ENCODE measurements at regions not wholly inside any gene's neighbourhood (a gene's known extent, or its start where the extent isn't known, plus 50 kb on each side); places are given as distances from the start of the nearest gene placed in this dataset.

DNA sequence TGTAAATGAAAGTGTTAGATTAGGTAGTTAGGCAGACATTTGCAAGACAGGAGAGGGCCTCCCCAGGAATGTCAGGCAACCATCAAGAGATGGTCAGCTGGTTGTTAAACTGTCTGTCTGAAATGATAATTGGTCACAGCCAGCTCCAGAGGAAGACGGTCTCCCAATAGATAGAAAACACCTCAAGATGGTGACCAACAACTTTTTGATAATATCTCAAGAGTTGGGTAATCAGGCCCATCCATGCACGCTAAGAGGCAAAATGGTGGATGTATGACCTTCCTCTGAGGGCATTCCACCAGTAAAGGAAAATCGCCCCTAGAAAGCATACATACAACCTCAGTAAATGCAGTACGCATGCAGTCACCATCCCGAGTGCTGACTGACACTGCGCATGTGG lies 118.2 kb downstream of the MAP3K21 start:
- no peaks in the 10 kb centered on the region for H3K27me3 ChIP-seq

DNA sequence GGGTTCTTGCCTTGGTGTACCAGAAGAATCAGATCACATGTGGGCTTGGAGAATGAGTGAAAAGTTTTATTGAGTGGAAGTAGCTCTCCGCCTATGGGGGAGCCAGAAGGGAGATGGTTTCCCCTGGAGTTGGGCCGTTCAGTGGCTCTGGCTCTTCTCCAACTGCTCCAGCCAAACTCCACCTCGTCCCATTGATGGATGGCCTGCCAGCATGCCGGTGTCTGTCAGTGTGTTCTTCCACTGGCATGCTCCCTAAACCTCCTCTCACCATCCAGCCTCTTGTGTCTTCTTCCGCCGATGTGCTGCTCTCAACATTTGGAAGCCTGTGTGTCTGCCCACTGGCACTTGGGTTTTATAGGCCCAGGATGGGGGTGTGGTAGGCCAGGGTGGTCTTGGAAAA lies 119.4 kb downstream of the MAP3K21 start:
- no peak overlapping the region for H3K4me3 ChIP-seq
- no peaks in the 10 kb centered on the region for H3K9me3 ChIP-seq (ENCODE audit: low read depth)
- no peaks in the 10 kb centered on the region for H4K20me1 ChIP-seq (ENCODE audit: insufficient read depth, poor library complexity, severe bottlenecking)
- H3K27me3 ChIP-seq: no peaks in the 10 kb centered on the region
- WGBS (ENCODE audit: low lambda C conversion rate, missing lambda C conversion rate): 90% methylated on average over 6 of the region's 6 CpGs
- no peaks in the 10 kb centered on the region for H3K79me2 ChIP-seq
- no peaks in the 10 kb centered on the region for H3K36me3 ChIP-seq (replicated peaks; ENCODE audit: insufficient read depth, low read depth)
- TF ChIP-seq EZH2 (IDR thresholded peaks at IDR 0.05; ENCODE audit: borderline replicate concordance) (no peak), EZH2phosphoT487 (IDR thresholded peaks at IDR 0.05; ENCODE audit: low read depth, severe bottlenecking, unreplicated experiment) (no peak)
- TF ChIP-seq, protein P1, sequence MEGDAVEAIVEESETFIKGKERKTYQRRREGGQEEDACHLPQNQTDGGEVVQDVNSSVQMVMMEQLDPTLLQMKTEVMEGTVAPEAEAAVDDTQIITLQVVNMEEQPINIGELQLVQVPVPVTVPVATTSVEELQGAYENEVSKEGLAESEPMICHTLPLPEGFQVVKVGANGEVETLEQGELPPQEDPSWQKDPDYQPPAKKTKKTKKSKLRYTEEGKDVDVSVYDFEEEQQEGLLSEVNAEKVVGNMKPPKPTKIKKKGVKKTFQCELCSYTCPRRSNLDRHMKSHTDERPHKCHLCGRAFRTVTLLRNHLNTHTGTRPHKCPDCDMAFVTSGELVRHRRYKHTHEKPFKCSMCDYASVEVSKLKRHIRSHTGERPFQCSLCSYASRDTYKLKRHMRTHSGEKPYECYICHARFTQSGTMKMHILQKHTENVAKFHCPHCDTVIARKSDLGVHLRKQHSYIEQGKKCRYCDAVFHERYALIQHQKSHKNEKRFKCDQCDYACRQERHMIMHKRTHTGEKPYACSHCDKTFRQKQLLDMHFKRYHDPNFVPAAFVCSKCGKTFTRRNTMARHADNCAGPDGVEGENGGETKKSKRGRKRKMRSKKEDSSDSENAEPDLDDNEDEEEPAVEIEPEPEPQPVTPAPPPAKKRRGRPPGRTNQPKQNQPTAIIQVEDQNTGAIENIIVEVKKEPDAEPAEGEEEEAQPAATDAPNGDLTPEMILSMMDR (IDR thresholded peaks at IDR 0.05; ENCODE audit: poor library complexity): no peak
- DNase-seq (ENCODE audit: low spot score): no peak
- no peaks in the 10 kb centered on the region for H3K4me1 ChIP-seq (ENCODE audit: insufficient read depth)
- no peak overlapping the region for H3K4me2 ChIP-seq
- H3K27ac ChIP-seq: no peak overlapping the region
- no peaks in the 10 kb centered on the region for H3K9me2 ChIP-seq (replicated peaks; ENCODE audit: insufficient read depth)
- H2AFZ ChIP-seq: no peak overlapping the region

More for the DNA sequence above, 118.2 kb downstream of the MAP3K21 start:
- WGBS (ENCODE audit: low lambda C conversion rate, missing lambda C conversion rate): 94% methylated on average over 6 of the region's 6 CpGs
- Histone ChIP-seq H3K27ac (no peak overlapping the region), H3K4me1 (ENCODE audit: insufficient read depth) (no peaks in the 10 kb centered on the region), H2AFZ (no peak overlapping the region), H3K36me3 (replicated peaks; ENCODE audit: insufficient read depth, low read depth) (no peaks in the 10 kb centered on the region), H3K4me2 (no peak overlapping the region), H3K9me3 (ENCODE audit: low read depth) (no peaks in the 10 kb centered on the region), H3K4me3 (no peak overlapping the region), H3K79me2 (no peaks in the 10 kb centered on the region), H4K20me1 (ENCODE audit: insufficient read depth, poor library complexity, severe bottlenecking) (no peaks in the 10 kb centered on the region), H3K9me2 (replicated peaks; ENCODE audit: insufficient read depth) (no peaks in the 10 kb centered on the region)
- DNase-seq (ENCODE audit: low spot score): no peak
- TF ChIP-seq EZH2 (IDR thresholded peaks at IDR 0.05; ENCODE audit: borderline replicate concordance): no peak
- TF ChIP-seq, protein P1 (IDR thresholded peaks at IDR 0.05; ENCODE audit: poor library complexity): no peak
- no peak for TF ChIP-seq EZH2phosphoT487 (IDR thresholded peaks at IDR 0.05; ENCODE audit: low read depth, severe bottlenecking, unreplicated experiment)

DNA sequence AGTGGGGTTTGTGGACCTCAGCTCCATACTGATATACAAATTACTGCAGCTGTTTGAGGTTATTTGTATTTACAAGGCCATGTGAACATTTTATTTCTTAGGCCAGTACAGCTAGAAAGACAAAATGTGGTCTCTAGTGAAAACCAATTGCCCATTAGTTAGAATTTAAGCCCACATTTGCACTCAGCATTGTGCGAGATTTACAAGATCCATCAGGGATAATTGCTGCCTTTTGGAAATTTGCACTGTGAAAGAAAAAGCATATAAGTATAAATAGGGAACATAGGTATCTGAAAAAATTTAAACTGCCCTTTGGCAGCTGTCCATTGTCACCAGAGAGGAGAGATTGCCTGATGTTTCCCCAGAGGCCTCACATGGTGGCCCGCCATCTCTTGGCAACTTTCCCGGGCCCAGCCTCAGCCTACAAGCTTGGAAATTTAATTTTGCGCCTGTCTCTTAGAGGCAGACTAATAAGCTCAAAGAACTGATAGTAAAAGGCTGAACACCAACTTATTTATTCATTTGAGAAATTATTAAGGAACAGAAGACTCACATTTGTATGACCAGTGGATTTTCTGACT lies 120.7 kb downstream of the MAP3K21 start:
- Histone ChIP-seq H3K9me2 (replicated peaks; ENCODE audit: insufficient read depth) (no peaks in the 10 kb centered on the region), H3K4me1 (ENCODE audit: insufficient read depth) (peaks cover 4% of the 10 kb centered on the region), H3K27me3 (no peaks in the 10 kb centered on the region), H3K36me3 (replicated peaks; ENCODE audit: insufficient read depth, low read depth) (no peaks in the 10 kb centered on the region), H3K9me3 (ENCODE audit: low read depth) (no peaks in the 10 kb centered on the region), H3K79me2 (no peaks in the 10 kb centered on the region), H2AFZ (no peak overlapping the region), H3K27ac (no peak overlapping the region), H3K4me3 (no peak overlapping the region), H4K20me1 (ENCODE audit: insufficient read depth, poor library complexity, severe bottlenecking) (no peaks in the 10 kb centered on the region), H3K4me2 (no peak overlapping the region)
- DNase-seq (ENCODE audit: low spot score): no peak
- 75% methylated on average over 4 of the region's 4 CpGs for WGBS (ENCODE audit: low lambda C conversion rate, missing lambda C conversion rate)
- no peak for TF ChIP-seq EZH2 (IDR thresholded peaks at IDR 0.05; ENCODE audit: borderline replicate concordance)
- no peak for TF ChIP-seq EZH2phosphoT487 (IDR thresholded peaks at IDR 0.05; ENCODE audit: low read depth, severe bottlenecking, unreplicated experiment)
- TF ChIP-seq, protein P1 (IDR thresholded peaks at IDR 0.05; ENCODE audit: poor library complexity): no peak
